ENCODE measurements at regions not wholly inside any gene's neighbourhood (a gene's known extent, or its start where the extent isn't known, plus 50 kb on each side); places are given as distances from the start of the nearest gene placed in this dataset.
"Not testable (repeated sequence)": the region's sequence is repeated elsewhere in the genome, so short reads cannot be mapped to it uniquely, and the experiment has no call there.

- not testable (repeated sequence) for TF ChIP-seq POLR2A (IDR thresholded peaks at IDR 0.05; ENCODE audit: extremely low read depth, insufficient read length); CTCF (IDR thresholded peaks at IDR 0.05; ENCODE audit: low read depth, low read length)
Observed at GRCh38 chr20:26010942-26011276, 314.3 kb upstream of the ZNF337 start.
